Mesendoderm (in vitro differentiated cells): ENCODE measurements at regions not wholly inside any gene's neighbourhood (a gene's known extent, or its start where the extent isn't known, plus 50 kb on each side); places are given as distances from the start of the nearest gene placed in this dataset.

ENCODE experiments used
- DNase-seq: peaks from one replicate; pipeline ENCODE4 v3.0.0; 2013
- H2AK5ac ChIP-seq: 2 replicates; pipeline ENCODE4 v1.6.1; 2013; ENCODE audit warnings: low read length, inconsistent platforms
- H2BK120ac ChIP-seq: 2 replicates; pipeline ENCODE4 v1.6.1; 2013; ENCODE audit warnings: low read depth, mild to moderate bottlenecking, low read length, moderate library complexity, mixed read lengths
- H2BK15ac ChIP-seq: replicated peaks from 2 replicates; pipeline ENCODE4 v1.6.1; 2013; ENCODE audit warnings: low read depth, mild to moderate bottlenecking, moderate library complexity
- H2BK5ac ChIP-seq: 2 replicates; pipeline ENCODE4 v1.6.1; 2013; ENCODE audit warnings: low read length, inconsistent platforms
- H3K18ac ChIP-seq: 2 replicates; pipeline ENCODE4 v1.6.1; 2013; ENCODE audit warnings: mild to moderate bottlenecking, low read length, mixed read lengths
- H3K23ac ChIP-seq: one replicate; pipeline ENCODE4 v1.6.1; 2013; ENCODE audit warnings: low read length
- H3K27ac ChIP-seq: 2 replicates; pipeline ENCODE4 v1.5.1; 2013; ENCODE audit warnings: low read depth, mild to moderate bottlenecking, inconsistent platforms, low read length, moderate library complexity
- H3K27me3 ChIP-seq: 2 replicates; pipeline ENCODE4 v1.6.1; 2013; ENCODE audit warnings: low read length, control low read depth, mild to moderate bottlenecking, inconsistent platforms; ENCODE audit not compliant: insufficient read depth, poor library complexity
- H3K36me3 ChIP-seq: 2 replicates; pipeline ENCODE4 v1.6.1; 2013; ENCODE audit warnings: low read length, inconsistent platforms; ENCODE audit not compliant: control insufficient read depth, insufficient read depth
- H3K4ac ChIP-seq: one replicate; pipeline ENCODE4 v1.6.1; 2013; ENCODE audit warnings: low read depth, mild to moderate bottlenecking, low read length, moderate library complexity
- H3K4me1 ChIP-seq: 2 replicates; pipeline ENCODE4 v1.6.1; 2013; ENCODE audit warnings: low read depth, low read length, inconsistent platforms; ENCODE audit not compliant: control insufficient read depth
- H3K4me2 ChIP-seq: 2 replicates; pipeline ENCODE4 v1.6.1; 2013; ENCODE audit warnings: low read length
- H3K4me3 ChIP-seq: 2 replicates; pipeline ENCODE4 v1.5.1; 2013; ENCODE audit warnings: mild to moderate bottlenecking, low read length
- H3K56ac ChIP-seq: one replicate; pipeline ENCODE4 v1.6.1; 2013; ENCODE audit warnings: low read length
- H3K79me1 ChIP-seq: 2 replicates; pipeline ENCODE4 v1.6.1; 2013; ENCODE audit warnings: low read length, inconsistent platforms
- H3K79me2 ChIP-seq: 2 replicates; pipeline ENCODE4 v1.6.1; 2013; ENCODE audit warnings: mild to moderate bottlenecking, low read length; ENCODE audit not compliant: control insufficient read depth, insufficient read depth
- H3K9ac ChIP-seq: 2 replicates; pipeline ENCODE4 v1.6.1; 2013; ENCODE audit warnings: low read length, inconsistent platforms
- H4K5ac ChIP-seq: one replicate; pipeline ENCODE4 v1.6.1; 2013; ENCODE audit warnings: low read length
- H4K8ac ChIP-seq: one replicate; pipeline ENCODE4 v1.6.1; 2013; ENCODE audit warnings: low read depth, mild to moderate bottlenecking, control low read depth, low read length, moderate library complexity
- WGBS: extraction: QIAGEN DNeasy Blood & Tissue Kit; methylation state at CpG from one replicate; pipeline ENCODE4 v1.1.7; 2013; ENCODE audit warnings: low lambda C conversion rate, missing lambda C conversion rate; ENCODE audit not compliant: insufficient coverage; ENCODE audit errors: extremely low coverage; 5-methylcytosine and 5-hydroxymethylcytosine counted together

DNA sequence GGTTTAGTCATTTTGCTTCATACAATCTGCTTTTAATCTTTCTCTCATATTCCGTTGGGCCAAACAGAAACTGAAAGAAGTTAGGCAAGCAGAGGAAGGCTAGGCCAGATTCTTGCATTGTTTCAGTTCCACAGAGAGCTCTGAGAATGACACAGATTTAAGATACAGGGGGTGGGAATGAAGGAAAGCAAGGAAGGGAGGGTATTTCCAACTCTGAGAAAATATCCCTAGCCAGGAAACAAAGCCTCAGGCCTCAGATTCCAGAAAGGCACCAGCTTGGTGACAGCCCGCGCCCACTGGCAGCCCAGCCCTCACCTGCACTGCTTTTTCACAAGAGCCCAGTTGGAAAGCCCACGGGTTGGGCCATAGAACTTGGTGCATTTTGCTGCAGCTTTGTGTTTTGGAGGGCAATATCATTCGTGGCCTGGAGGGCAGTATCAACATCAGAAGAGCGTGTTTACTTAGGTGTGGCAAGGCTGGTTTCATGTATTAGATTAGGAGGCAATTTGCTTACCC lies 63.5 kb downstream of the ENC1 start:
- H4K5ac ChIP-seq: no peak overlapping the region
- no peak overlapping the region for H3K18ac ChIP-seq
- H3K27me3 ChIP-seq: no peaks in the 10 kb centered on the region
- no peak overlapping the region for H3K9ac ChIP-seq
- H3K4me2 ChIP-seq: no peak overlapping the region
- H4K8ac ChIP-seq: no peak overlapping the region
- H3K4me3 ChIP-seq: no peak overlapping the region
- no peaks in the 10 kb centered on the region for H3K4me1 ChIP-seq
- H2AK5ac ChIP-seq: no peak overlapping the region
- H2BK5ac ChIP-seq: no peak overlapping the region
- H3K79me1 ChIP-seq: no peaks in the 10 kb centered on the region
- no peak overlapping the region for H2BK120ac ChIP-seq
- H3K36me3 ChIP-seq: no peaks in the 10 kb centered on the region
- H3K4ac ChIP-seq: no peak overlapping the region
- no peaks in the 10 kb centered on the region for H3K79me2 ChIP-seq
- peak; percentile 20 for DNase-seq
- no peak overlapping the region for H3K23ac ChIP-seq
- no CpG with 5 or more reads among the region's 6 CpGs for WGBS
- H3K56ac ChIP-seq: no peak overlapping the region
- no peak overlapping the region for H2BK15ac ChIP-seq
- no peak overlapping the region for H3K27ac ChIP-seq

DNA sequence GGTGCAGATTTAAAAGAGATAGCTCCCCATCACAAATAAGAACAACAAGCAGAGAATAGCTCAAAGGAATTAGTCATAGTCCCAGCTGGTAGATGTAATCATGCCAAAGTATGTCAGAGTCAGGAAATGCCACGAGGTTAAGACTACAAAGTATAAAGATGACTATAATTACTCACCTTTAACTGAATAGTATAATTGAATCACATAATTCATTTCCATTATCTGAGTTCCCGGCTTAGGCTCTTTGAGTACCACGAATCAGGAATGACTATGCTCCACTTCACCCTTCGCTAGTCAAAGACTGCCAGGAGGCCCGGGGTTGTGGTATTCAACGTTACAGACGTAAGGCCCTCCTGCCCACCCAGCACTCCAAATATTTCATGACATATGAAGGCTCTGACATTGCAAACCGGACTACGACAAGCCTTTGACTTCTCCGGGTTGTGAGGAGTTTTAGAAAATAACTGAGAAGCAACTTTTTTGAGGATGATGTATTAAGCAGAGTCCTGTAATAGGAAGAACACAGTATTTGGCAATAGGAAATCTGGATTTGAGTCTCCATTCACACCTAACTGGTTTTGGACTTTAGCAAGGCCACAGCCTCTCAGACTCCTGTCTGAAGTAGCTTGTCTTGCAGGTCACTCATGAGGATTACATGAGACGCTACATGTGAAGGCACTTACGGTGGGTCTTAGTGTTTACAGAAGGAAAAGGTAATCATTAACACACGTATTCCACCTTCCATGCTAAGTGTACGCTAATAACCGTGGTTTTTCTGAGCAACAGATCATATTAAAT lies 64.6 kb downstream of the ENC1 start:
- Histone ChIP-seq H3K27ac (no peak overlapping the region), H2BK120ac (no peak overlapping the region), H3K4me1 (no peaks in the 10 kb centered on the region), H2AK5ac (peak overlapping the region; percentile 72), H3K4ac (no peak overlapping the region), H3K23ac (no peak overlapping the region), H3K18ac (no peak overlapping the region), H4K5ac (no peak overlapping the region), H3K4me2 (no peak overlapping the region), H3K79me2 (no peaks in the 10 kb centered on the region), H3K79me1 (no peaks in the 10 kb centered on the region), H3K56ac (no peak overlapping the region), H3K27me3 (no peaks in the 10 kb centered on the region), H3K36me3 (no peaks in the 10 kb centered on the region), H3K4me3 (no peak overlapping the region), H2BK15ac (no peak overlapping the region), H4K8ac (no peak overlapping the region), H2BK5ac (no peak overlapping the region), H3K9ac (no peak overlapping the region)
- no CpG with 5 or more reads among the region's 15 CpGs for WGBS
- no peak for DNase-seq

DNA sequence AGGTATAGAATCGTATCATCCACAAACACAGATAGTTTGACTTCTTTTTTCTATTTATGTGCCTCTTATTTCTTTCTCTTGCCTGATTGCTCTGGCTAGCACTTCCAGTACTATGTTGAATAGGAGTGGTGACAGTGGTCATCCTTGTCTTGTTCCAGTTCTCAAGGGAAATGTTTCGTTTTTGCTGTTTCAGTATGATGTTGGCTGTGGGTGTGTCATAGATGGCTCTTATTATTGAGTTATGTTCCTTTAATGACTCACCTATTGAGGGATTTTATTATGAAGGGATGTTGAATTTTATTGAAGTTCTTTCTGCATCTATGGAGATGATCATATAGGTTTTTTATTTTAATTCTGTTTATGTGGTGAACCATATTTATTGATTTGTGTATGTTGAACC lies 70.3 kb downstream of the ENC1 start:
- Histone ChIP-seq H3K79me2 (no peaks in the 10 kb centered on the region), H3K23ac (no peak overlapping the region), H3K36me3 (no peaks in the 10 kb centered on the region), H2BK120ac (no peak overlapping the region), H4K5ac (no peak overlapping the region), H3K27me3 (no peaks in the 10 kb centered on the region), H3K18ac (no peak overlapping the region), H4K8ac (no peak overlapping the region), H2BK5ac (no peak overlapping the region), H3K4me3 (no peak overlapping the region), H3K4me1 (peaks cover 2% of the 10 kb centered on the region), H3K9ac (no peak overlapping the region), H3K79me1 (no peaks in the 10 kb centered on the region), H2BK15ac (no peak overlapping the region), H3K4ac (no peak overlapping the region), H3K27ac (no peak overlapping the region), H3K4me2 (no peak overlapping the region), H2AK5ac (no peak overlapping the region), H3K56ac (no peak overlapping the region)
- no CpG with 5 or more reads among the region's 2 CpGs for WGBS
- no peak for DNase-seq

DNA sequence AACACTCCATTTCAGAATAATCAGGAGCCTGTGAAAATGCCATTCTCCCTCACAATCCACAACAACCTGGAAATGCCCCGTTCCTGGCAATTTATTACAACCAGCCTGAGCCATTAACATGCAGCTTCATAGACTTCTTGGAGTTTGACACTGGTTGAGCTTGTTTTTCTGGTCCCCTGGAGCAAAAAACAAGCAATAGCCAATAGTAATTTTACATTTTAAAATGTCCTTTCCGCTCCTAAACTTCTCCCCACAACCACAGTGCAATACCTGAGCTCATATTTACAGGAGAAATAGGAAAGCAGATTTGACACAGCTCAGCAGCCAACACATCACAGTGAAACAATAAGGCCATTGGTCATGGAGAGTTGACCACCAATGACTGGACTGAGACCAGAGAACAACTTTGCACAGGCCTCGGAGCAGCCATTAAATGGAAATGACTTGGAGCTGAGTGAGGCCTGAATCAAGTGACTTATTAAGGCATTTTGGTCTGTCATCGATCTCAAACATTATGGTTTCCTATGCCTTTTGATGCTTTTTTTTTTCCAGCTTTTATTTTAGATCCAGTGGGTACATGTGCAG lies 73.0 kb downstream of the ENC1 start:
- Histone ChIP-seq H2AK5ac (no peak overlapping the region), H4K5ac (no peak overlapping the region), H3K4me3 (no peak overlapping the region), H3K23ac (no peak overlapping the region), H2BK15ac (peak overlapping the region; percentile 85), H3K36me3 (no peaks in the 10 kb centered on the region), H3K27me3 (no peaks in the 10 kb centered on the region), H3K79me2 (no peaks in the 10 kb centered on the region), H2BK5ac (no peak overlapping the region), H4K8ac (no peak overlapping the region), H2BK120ac (no peak overlapping the region), H3K9ac (no peak overlapping the region), H3K4ac (no peak overlapping the region), H3K4me1 (peaks cover 2% of the 10 kb centered on the region), H3K18ac (peak overlapping the region; percentile 45), H3K4me2 (no peak overlapping the region), H3K79me1 (no peaks in the 10 kb centered on the region), H3K27ac (no peak overlapping the region), H3K56ac (no peak overlapping the region)
- no peak for DNase-seq
- WGBS: no CpG with 5 or more reads among the region's 4 CpGs

DNA sequence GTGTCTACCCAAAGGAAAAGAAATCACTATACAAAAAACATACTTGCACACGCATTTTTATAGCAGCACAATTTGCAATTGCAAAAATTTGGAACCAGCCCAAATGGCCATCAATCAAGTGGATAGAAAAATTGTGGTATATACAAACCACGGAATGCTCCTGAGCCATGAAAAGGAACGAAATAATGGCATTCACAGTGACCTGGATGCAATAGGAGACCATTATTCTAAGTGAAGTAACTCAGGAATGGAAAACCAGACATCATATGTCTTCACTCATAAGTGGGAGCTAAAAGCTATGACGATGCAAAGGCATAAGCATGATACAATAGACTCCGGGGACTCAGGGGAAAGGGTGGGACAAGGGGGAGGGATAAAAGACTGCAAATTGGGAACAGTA lies 78.4 kb downstream of the ENC1 start:
- WGBS: no CpG with 5 or more reads among the region's 5 CpGs
- no peak overlapping the region for H2BK5ac ChIP-seq
- peaks cover 7% of the 10 kb centered on the region for H3K4me1 ChIP-seq

More for the DNA sequence above, 78.4 kb downstream of the ENC1 start:
- no peaks in the 10 kb centered on the region for H3K79me1 ChIP-seq
- no peak for DNase-seq
- H4K8ac ChIP-seq: no peak overlapping the region
- H3K4me2 ChIP-seq: no peak overlapping the region
- H3K56ac ChIP-seq: no peak overlapping the region
- no peak overlapping the region for H3K23ac ChIP-seq
- H3K18ac ChIP-seq: no peak overlapping the region
- H3K27ac ChIP-seq: no peak overlapping the region
- H3K9ac ChIP-seq: no peak overlapping the region
- no peak overlapping the region for H2BK15ac ChIP-seq
- no peaks in the 10 kb centered on the region for H3K36me3 ChIP-seq
- no peak overlapping the region for H3K4ac ChIP-seq
- H4K5ac ChIP-seq: no peak overlapping the region
- no peaks in the 10 kb centered on the region for H3K79me2 ChIP-seq
- no peak overlapping the region for H2BK120ac ChIP-seq
- H2AK5ac ChIP-seq: no peak overlapping the region
- H3K4me3 ChIP-seq: no peak overlapping the region
- H3K27me3 ChIP-seq: no peaks in the 10 kb centered on the region
